Neural crest cell (in vitro differentiated cells): ENCODE measurements at regions not wholly inside any gene's neighbourhood (a gene's known extent, or its start where the extent isn't known, plus 50 kb on each side); places are given as distances from the start of the nearest gene placed in this dataset.

Source experiments
- DNase-seq: peaks from one replicate; pipeline ENCODE4 v3.0.0; 2021; ENCODE audit warnings: low read depth, mixed read lengths, low spot score
- H3K27ac Mint-ChIP-seq: one replicate; pipeline ENCODE4 v1.8.0; 2021; ENCODE audit warnings: mild to moderate bottlenecking, mixed read lengths; ENCODE audit not compliant: unreplicated experiment
- H3K27me3 Mint-ChIP-seq: 2 replicates; pipeline ENCODE4 v1.8.0; 2021; ENCODE audit warnings: low read depth, mild to moderate bottlenecking, mixed read lengths
- H3K36me3 Mint-ChIP-seq: 2 replicates; pipeline ENCODE4 v1.8.0; 2021; ENCODE audit warnings: low read depth, mild to moderate bottlenecking, mixed read lengths
- H3K4me1 Mint-ChIP-seq: 2 replicates; pipeline ENCODE4 v1.8.0; 2021; ENCODE audit warnings: mixed read lengths
- H3K4me3 Mint-ChIP-seq: one replicate; pipeline ENCODE4 v1.8.0; 2021; ENCODE audit warnings: mild to moderate bottlenecking, mixed read lengths
- H3K9me3 Mint-ChIP-seq: 2 replicates; pipeline ENCODE4 v1.8.0; 2021; ENCODE audit warnings: mixed read lengths
- TF ChIP-seq, protein P1 (sequence below): fragments of 200-600 bp; sonication (generic); conservative IDR thresholded peaks from 2 replicates; pipeline ENCODE4 v1.5.0; 2021; ENCODE audit warnings: antibody characterized with exemption, mild to moderate bottlenecking

DNA sequence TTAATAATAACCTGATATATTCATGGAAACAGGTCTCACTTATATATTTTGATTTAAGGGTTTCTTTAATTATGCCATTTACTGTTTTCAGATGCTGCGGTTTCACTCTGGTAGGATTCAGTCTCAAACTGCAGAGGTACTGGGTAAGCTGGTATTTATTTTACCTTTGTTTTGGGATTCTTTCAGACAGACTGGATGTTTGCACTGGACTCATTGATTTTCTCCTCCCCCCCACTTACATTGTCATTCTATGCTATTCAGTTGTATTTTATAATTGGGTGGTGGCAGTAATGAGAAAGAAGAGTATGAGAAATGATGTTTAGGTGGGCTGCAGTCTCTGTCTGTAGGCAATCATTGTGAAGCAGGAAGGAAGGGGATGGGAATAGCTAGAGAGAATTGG lies 155.6 kb downstream of the AQP4 start:
- DNase-seq = no peak
- H3K27me3 Mint-ChIP-seq = no peaks in the 10 kb centered on the region
- no peaks in the 10 kb centered on the region for H3K9me3 Mint-ChIP-seq
- no peak overlapping the region for H3K4me3 Mint-ChIP-seq
- TF ChIP-seq, protein P1, sequence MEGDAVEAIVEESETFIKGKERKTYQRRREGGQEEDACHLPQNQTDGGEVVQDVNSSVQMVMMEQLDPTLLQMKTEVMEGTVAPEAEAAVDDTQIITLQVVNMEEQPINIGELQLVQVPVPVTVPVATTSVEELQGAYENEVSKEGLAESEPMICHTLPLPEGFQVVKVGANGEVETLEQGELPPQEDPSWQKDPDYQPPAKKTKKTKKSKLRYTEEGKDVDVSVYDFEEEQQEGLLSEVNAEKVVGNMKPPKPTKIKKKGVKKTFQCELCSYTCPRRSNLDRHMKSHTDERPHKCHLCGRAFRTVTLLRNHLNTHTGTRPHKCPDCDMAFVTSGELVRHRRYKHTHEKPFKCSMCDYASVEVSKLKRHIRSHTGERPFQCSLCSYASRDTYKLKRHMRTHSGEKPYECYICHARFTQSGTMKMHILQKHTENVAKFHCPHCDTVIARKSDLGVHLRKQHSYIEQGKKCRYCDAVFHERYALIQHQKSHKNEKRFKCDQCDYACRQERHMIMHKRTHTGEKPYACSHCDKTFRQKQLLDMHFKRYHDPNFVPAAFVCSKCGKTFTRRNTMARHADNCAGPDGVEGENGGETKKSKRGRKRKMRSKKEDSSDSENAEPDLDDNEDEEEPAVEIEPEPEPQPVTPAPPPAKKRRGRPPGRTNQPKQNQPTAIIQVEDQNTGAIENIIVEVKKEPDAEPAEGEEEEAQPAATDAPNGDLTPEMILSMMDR = no peak
- peak overlapping the region; percentile 4 for H3K27ac Mint-ChIP-seq
- no peaks in the 10 kb centered on the region for H3K36me3 Mint-ChIP-seq
- H3K4me1 Mint-ChIP-seq = peaks cover 41% of the 10 kb centered on the region

DNA sequence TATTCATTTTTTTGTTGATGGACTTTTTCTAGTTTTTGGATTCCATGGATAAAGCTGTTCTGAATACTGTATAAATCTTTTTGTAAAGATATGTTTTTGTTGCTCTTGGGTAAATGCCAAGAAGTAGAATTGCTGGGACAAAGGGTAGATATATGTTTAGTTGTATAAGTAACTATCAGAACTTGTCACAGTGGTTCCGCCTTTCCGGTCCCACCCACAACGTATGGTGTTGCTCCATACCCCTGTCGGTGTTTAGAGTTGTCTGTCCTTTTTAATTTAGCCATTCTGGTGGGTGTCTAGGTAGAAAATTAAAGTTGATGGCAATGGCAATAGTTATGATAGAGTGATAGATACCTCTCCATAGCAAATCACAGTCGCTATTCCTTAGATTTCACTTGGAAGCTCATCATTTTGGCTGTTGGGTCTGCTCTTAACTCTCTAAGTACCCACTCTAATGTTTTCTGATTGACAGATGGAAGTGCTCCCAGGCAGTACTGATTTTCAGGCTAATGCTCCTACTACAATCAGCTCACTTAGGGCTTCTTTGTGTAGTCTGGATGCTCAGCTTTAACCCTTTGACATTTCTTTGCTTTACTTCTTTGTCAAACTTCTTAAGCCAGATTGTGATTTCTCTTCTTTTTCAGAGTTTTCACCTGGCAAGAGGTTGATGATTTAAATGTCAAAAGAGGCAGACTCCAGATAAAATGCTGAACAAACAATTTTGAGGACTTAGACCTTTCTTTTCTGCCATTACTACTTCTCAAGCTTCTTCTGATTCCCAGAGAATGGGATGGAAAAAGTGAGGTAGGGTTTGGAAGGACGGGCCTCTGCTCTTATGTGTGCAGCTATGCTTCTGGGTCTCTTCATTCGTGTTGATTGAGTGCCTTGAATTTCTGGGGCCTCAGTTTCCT lies 156.4 kb downstream of the AQP4 start:
- Mint-ChIP-seq H3K27me3 (no peaks in the 10 kb centered on the region), H3K36me3 (no peaks in the 10 kb centered on the region), H3K4me1 (peaks cover 41% of the 10 kb centered on the region), H3K27ac (no peak overlapping the region), H3K9me3 (no peaks in the 10 kb centered on the region), H3K4me3 (no peak overlapping the region)
- TF ChIP-seq, protein P1 = no peak
- DNase-seq = no peak

DNA sequence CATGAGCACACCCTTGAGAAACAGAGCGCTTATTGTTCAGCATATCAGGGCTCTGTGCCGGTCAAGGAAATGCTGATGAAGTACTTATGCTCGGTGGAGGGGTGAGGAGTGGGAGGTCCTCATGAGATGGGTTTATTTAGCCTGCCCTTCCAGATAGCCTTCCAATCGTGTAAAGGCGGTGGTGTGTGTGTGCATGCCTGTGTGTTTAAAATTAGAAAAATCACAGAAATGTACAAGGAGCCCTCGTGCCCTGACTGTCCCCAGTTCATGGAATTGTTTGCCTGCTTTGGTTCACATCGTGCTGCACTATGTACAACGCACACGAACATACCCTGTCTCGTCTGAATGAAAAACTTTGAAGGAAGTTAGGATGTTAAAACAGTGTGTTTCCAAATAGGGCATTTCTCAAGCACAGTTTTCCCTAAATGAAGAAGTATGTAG lies 158.6 kb downstream of the AQP4 start:
- Mint-ChIP-seq H3K27me3 (no peaks in the 10 kb centered on the region), H3K9me3 (no peaks in the 10 kb centered on the region), H3K27ac (no peak overlapping the region), H3K4me3 (no peak overlapping the region), H3K4me1 (peaks cover 41% of the 10 kb centered on the region), H3K36me3 (no peaks in the 10 kb centered on the region)
- DNase-seq = no peak
- TF ChIP-seq, protein P1 = no peak

DNA sequence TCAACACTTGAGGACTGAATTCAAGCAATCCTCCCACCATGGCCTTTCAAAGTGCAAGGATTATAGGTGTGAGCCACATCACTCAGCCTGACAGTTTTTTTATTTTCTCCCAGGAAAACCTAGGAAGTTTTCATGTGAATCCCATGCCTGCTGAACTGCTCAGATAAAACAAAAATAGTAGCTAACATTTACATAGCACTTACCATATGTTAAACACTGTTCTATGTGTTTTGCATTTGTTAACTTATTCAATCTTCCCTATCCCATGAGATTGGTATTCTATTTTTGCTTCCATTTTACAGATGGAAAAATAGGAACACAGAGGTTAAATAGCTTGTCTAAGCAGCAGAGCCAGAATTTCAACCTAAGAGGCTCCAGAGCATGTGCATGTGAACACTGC lies 157.4 kb upstream of the KCTD1 start:
- Mint-ChIP-seq H3K36me3 (no peaks in the 10 kb centered on the region), H3K27me3 (no peaks in the 10 kb centered on the region), H3K4me3 (no peak overlapping the region), H3K27ac (no peak overlapping the region), H3K9me3 (no peaks in the 10 kb centered on the region), H3K4me1 (peaks cover 39% of the 10 kb centered on the region)
- DNase-seq = no peak
- TF ChIP-seq, protein P1 = no peak

DNA sequence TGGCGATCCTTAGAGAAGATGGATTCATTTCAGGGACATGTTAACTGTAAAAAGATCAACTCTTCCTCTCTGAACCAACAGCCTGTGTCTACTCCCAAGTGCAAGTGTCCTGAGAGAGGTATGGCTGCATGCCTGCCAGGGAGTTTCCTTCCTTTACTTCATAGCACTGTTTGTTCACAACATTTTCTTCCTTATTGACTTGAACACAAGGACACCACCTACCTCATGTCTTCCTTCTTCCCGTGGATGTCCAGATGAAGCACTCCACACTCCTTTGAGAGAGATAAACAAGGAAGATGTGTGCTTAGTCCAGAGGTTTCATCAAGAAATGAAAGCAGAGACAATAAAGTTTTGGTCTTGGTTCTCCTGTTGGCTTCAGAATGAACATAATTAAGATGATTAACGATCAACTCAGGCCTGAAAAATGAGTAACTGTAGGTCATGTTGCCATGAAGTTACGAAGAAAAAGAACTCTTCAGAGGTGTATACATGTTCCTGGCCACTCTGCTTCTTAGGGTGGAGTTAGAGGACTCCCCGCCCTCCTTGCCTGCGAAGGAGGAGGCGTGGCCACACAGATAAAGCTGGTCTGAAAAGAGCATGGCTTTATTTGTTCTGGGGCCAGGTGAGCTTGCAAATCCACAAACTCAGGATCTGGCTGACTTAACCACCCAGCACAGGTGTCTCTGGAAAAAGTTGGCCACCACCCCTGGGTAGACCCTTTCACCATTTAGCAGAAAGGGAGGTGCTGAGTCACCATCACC lies 155.0 kb upstream of the KCTD1 start:
- no peak for DNase-seq
- Mint-ChIP-seq H3K36me3 (no peaks in the 10 kb centered on the region), H3K4me1 (peaks cover 15% of the 10 kb centered on the region), H3K27me3 (no peaks in the 10 kb centered on the region), H3K4me3 (no peak overlapping the region), H3K9me3 (no peaks in the 10 kb centered on the region), H3K27ac (no peak overlapping the region)
- TF ChIP-seq, protein P1 = no peak
